NCI-H82 treated with DMSO at 0.1 percent for 48 hours (cell line): ENCODE measurements at regions not wholly inside any gene's neighbourhood (a gene's known extent, or its start where the extent isn't known, plus 50 kb on each side); places are given as distances from the start of the nearest gene placed in this dataset.
"Not testable (repeated sequence)": the region's sequence is repeated elsewhere in the genome, so short reads cannot be mapped to it uniquely, and the experiment has no call there.

Source experiments
- DNase-seq: peaks from one replicate; lab custom pipeline; 2025; ENCODE audit not compliant: unreplicated experiment; lab: John Stamatoyannopoulos, UW

DNA sequence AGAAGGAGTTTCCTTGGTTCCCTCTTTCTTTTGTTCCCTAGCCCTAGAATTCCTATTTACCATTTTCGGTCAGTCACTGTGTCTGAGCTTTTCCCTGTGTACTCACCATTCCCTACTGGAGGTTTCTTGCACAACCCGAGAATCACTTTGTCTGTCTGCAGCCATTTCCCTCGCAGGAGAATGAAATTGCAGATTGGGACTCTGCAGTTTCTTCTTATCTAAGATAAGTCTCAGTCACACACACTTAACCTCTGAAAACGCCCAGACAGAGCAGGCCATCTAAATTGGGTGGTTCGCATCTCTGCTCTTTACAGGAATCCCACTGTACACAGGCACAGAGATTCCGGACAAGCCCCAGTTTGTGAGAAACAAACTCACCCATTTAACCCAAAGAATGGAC lies 58.6 kb upstream of the CNTNAP2 start:
- DNase-seq: no peak

DNA sequence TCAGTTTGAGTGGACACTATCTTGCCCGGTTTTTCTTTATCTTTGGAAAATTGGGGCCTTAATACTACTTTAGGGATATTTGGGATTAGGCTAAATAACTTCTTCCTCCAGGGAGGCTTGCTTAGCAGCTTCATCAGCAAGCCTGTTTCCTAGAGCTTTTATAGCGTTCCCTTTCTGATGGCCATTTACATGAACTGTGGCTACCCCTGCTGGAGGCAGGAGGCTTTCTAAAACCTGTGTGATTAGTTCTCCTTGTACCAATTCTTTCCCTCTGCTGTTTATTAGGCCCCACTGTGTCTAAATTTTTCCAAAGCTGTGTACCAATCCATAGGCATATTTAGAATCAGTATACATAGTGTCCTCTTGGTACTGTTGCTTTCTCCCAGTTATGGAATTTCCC lies 61.7 kb upstream of the CNTNAP2 start:
- DNase-seq: no peak

DNA sequence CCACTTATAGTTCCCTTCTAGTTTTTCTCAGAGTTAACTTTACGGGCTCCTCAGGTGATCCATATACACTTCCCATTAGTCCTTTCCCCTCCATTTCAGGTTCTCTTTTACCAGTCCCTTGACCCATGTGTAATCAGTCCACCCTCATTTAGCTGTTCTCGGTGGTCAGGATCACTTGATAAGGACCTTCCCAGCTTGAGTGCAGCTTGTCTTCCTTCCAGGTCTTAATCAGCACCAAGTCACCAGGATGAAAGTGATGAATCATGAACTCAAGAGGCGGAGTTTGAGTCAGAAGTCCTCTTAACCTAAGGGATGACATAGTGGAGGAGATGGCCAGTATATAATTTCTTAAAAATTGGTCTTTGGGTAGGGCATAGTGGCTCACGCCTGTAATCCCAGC lies 63.1 kb upstream of the CNTNAP2 start:
- DNase-seq: no peak

DNA sequence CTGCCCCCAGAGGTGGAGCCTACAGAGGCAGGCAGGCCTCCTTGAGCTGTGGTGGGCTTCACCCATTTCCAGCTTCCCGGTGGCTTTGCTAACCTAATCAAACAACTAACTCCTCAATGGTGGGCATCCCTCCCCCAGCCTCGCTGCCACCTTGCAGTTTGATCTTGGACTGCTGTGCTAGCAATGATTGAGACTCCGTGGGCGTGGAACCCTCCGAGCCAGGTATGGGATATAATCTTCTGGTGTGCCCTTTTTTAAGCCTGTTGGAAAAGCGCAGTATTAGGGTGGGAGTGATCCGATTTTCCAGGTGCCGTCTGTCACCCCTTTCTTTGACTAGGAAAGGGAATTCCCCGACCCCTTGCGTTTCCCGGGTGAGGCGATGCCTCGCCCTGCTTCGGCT lies 73.3 kb upstream of the CNTNAP2 start:
- not testable (repeated sequence) for DNase-seq

DNA sequence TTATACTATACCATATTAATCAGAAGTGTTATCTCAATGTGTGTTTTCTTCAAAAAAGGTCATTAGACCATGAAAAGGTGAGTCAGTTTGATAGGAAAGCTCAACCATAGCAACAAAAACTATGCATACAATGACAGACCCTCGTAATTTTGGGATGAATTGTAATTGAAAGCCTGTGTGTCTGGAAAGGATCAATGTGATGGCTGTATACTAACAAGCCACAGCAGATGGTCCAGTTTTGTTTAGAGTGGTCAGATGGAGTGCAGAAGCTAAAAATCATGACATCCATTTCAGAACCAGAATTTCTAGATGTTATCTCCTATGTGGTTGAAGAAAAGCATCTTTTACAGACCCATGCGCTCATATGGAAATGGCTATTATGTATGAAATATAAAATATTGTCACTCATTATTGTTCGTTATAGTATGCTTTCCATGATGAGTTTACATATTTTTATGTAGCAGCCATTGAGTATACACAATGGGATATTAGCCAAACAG lies 88.3 kb upstream of the CNTNAP2 start:
- DNase-seq: no peak

DNA sequence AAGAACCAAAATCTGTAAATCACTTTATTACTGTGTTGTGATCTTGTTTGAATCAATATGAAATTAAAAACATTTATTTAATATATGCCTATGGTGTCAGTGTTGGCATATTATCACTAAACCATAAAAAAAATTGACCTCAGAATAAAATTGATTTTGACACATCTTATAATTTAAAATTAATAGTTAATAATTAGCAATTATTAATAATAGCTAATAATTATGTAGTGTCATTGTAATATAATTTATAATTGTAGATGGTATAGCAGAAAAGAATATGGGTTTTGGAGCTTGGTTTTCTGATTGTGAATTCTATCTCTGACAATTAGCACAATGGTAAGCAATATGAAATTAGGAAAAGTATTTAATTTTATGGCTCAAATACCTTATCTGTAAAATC lies 89.4 kb upstream of the CNTNAP2 start:
- DNase-seq: no peak

DNA sequence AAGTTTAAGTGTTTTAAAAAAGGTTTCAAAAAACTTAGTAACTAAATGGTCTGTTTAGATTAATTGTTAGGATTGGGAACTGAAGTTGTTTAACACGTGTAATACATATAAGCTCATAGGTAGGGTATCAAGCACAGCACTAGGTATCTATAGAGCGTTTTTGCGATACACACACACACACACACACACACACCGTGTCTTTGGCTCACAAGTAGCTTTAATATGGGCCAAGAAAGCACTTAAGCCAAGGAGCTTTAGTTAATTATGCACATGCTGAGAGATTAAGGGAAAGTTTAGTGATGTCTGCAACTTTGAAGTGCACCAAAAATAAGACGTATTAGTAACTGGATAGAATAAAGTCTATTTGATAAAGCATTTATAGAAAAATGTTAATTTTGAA lies 93.8 kb upstream of the CNTNAP2 start:
- peak; percentile 6 for DNase-seq

DNA sequence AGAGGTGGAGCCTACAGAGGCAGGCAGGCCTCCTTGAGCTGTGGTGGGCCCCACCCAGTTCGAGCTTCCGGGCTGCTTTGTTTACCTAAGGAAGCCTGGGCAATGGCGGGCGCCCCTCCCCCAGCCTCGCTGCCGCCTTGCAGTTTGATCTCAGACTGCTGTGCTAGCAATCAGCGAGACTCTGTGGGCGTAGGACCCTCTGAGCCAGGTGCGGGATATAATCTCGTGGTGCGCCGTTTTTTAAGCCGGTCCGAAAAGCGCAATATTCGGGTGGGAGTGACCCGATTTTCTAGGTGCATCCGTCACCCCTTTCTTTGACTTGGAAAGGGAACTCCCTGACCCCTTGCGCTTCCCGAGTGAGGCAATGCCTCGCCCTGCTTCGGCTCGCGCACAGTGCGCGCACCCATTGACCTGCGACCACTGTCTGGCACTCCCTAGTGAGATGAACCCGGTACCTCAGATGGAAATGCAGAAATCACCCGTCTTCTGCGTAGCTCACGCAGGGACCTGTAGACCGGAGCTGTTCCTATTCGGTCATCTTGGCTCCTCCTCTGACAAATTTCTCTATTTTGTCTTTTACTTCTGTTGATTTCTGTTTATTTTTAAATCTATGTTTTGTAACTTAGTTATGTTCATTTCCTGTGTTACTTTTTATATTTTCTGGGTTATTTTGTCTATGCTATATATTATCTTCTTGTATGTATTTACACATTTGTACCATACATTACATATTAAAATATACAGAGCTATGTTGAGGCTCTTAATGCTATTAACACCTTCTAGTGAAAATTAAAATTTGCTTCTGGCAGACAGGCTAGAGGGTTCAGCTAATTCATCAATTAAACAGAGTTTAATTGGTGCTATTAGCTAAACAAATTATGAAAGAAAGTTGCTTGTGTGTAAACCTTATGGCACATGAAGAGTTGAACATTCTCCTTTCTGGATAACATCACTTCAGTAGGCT lies 97.3 kb upstream of the CNTNAP2 start:
- not testable (repeated sequence) for DNase-seq

DNA sequence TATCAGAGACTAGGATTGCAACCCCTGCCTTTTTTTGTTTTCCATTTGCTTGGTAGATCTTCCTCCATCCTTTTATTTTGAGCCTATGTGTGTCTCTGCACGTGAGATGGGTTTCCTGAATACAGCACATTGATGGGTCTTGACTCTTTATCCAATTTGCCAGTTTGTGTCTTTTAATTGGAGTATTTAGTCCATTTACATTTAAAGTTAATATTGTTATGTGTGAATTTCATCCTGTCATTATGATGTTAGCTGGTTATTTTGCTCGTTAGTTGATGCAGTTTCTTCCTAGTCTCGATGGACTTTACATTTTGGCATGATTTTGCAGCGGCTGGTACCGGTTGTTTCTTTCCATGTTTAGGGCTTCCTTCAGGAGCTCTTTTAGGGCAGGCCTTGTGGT lies 99.2 kb upstream of the CNTNAP2 start:
- DNase-seq: not testable (repeated sequence)

DNA sequence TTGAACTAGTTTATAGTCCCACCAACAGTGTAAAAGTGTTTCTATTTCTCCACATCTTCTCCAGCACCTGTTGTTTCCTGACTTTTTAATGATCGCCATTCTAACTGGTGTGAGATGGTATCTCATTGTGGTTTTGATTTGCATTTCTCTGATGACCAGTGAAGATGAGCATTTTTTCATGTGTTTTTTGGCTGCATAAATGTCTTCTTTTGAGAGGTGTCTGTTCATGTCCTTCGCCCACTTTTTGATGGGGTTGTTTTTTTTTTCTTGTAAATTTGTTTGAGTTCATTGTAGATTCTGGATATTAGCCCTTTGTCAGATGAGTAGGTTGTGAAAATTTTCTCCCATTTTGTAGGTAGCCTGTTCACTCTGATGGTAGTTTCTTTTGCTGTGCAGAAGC lies 102.4 kb upstream of the CNTNAP2 start:
- DNase-seq: not testable (repeated sequence)

DNA sequence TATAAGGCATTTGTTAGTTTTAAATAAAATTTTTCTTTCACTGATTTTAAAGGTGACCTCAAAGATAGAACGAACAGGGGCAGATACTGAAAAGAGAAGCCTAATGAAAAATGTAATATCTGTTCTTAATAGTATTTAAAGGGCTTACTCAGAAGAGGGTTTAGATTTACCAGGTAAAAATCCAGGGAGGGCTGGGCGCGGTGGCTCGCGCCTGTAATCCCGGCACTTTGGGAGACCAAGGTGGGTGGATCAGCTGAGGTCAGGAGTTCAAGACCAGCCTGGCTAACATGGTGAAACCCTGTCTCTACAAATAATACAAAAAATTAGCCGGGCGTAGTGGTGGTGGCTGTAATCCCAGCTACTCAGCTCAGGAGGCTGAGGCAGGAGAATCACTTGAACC lies 108.3 kb upstream of the CNTNAP2 start:
- DNase-seq: no peak

DNA sequence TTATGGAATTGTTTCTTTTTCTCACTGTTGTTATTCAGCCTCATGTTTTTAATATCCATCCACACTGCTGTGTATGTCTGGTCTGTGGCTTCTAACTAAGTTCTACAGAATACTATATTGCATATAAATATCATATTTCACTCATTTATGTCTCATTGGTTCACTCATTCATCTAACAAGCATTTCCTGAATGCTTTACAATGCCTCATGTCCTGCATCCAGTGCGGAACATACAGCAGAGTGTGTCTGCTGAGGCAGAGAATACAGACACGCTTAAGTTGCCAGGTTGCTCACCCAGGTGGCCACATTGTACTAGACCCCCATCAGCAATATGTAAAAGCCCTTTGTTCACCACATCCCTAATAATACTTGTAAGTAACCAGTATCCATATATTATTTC lies 111.8 kb upstream of the CNTNAP2 start:
- no peak for DNase-seq

DNA sequence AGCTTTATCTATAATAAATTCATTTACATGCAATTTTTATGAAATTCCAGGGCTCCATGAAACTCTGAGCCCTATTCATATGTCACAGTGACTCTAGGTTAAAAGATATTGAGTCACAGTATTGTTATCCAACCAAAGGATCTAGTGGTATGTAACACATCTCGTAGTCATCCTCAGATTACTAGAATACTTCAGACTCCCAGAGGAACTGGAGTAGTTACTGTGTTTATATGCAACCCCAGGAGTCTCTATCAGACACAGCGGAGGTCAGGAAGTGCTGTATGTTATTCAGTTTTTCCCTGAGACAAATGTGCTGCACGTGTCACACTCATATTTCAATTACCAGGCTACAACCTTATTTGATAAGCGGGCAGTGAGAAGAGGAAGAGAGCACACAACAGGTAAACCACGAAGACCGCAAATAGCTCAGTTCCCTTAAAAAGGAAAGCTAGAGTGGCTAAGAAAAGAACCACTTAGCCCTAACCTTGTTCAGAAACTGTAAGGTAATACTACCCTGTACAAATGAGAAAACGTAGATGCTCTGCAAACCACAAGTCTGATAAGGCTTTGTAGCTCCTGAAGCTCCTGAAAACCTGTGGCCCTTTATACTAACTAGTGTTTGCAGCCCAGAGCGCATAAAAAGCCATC lies 114.0 kb upstream of the CNTNAP2 start:
- DNase-seq: no peak

DNA sequence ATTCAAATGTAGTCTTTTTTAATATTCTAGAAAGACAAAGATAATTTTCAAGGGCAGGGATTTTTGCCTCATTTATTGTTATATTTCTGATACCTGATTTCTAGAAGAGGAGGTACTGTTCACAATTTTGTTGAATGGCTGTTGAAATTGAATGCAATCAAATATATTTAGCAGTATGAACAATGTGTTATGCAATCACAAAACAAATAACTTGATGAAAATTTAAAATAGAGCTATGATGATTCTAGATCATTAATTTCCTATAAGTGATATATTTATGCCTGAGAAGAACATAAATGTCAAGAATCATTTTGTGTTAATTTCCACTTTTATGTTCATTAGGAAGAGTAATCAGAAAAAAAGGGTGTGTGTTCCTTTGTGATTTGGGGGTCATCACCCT lies 114.6 kb upstream of the CNTNAP2 start:
- no peak for DNase-seq

DNA sequence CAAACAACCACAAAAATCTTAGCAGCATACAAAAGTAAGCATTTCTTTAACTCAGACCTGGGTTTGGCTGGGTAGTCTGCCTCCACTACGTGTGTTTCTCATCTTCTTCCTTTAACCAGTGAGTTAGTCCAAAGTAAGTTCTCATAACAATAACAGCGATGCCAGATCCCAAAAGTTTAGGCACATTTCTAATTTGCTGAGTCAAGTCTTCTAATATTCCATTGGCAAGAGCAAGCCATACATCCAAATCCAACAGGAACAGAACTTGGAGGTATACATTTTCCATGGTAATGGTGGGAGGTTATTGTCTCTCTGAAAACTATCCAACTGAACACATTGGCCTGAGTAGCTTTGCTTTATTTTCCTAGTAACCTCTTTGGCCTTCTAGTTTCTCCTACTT lies 115.7 kb upstream of the CNTNAP2 start:
- DNase-seq: no peak

DNA sequence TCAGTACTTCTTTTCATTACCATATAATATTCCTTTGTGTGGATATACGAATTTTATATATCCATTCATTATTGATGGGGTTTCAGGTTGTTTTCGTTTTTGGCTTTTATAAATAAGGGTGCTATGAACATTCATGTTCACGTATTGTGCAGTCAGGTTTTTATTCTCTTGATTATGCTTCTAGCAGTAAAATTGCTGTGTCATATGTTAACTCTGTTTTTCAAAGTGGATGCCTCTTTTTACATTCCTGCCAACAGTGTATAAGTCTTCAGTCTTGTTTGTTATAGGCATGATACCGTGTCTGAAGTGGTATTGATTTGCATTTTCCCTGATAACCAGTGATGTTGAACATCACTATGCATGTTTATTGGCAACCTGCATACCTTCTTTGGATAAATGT lies 127.1 kb upstream of the CNTNAP2 start:
- DNase-seq: no peak

DNA sequence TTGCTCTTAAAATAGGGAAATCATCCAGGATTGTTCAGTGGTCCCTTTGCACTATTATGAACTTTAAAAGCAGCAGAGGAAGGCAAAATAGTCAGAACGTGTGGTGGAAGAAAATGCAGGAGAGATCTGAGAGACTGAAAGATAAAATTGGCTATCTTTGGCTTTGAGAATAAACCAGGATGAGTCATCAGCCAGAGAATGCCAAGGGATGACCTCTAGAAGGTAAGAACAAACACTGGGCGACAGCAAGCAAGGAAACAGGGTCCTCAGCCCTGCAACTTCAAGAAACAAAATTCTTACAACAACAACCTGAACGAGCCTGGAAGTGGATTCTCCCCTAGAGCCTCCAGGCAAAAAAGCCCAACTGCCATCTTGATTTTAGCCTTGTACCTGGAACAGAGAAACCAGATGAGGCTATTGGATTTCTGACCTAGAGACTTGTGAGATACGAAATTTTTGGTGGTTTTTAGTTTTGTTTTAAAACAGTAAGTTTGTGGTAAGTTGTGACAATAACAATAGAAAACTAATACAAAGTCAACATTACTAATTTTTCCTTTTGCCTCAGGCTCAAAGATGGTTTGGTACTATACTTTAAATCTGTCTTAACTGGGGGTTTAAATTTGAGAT lies 130.2 kb upstream of the CNTNAP2 start:
- no peak for DNase-seq

DNA sequence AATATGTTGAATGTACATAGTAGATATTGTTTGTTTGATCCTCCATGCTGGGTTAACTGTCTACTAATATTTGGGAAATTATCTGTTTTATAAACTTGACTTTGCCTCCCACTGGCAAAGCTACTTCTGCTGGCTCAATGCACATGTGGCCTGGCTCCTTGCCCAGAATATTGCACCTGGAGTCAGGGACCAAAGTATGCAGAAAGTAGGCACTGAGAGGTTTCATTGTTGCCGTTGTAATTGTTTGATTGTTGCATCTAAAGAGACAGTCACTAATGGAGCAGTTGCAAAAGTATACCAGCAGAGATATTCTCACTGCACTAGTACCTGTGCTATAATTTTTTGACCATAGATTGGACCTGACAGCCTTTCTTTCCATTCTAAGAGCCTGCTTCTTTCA lies 137.8 kb upstream of the CNTNAP2 start:
- no peak for DNase-seq

DNA sequence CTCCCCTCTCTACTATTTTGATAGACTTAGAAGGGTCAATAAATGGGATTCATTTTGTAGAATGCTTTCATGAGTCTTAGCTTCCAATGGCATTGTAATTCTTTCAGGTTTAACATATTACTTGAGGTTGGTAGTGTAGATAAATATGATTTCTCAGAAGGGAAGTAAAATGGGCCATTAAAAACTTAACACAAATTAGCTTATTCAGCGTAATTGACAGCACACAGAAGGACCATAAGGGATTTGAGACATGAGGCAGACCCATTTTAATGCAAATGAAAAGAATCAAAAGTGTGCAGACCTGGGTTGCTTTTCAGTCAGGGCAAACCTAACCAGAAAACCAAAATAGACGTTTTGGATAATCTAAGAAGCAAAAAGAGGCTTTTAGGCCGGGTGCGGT lies 156.6 kb upstream of the CNTNAP2 start:
- DNase-seq: no peak

DNA sequence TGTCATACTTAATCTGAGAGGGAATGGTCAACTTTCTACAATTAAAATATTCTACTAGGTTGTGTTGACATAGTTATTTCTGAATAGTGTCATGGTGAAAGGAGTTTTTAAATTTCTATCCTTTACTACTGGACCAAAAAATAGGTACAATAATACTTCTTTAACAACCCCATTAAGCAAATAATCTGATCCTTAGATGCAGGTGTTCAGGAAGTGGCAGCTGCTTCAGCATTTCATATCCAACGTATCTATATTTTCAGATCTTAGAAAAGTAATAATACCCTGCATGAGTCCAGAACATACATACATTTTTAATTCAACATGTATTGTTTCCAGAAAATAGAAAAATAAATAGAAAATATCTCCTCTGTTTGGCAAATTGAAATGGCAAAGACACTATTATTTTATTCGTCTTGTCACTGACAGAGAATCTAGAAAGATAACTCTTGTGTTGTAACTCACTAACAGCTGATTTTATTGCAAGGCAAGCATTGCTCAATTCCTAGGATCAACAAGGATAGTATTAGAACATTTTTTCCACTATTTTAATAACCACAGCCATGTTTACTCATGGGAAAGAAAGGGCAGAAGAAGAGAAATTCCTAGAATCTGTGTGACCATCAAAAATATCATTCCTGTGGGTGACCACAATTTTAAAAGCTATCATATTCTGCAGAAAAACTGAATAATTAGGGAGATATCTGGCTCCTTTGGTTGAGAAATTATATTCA lies 159.3 kb upstream of the CNTNAP2 start:
- no peak for DNase-seq

DNA sequence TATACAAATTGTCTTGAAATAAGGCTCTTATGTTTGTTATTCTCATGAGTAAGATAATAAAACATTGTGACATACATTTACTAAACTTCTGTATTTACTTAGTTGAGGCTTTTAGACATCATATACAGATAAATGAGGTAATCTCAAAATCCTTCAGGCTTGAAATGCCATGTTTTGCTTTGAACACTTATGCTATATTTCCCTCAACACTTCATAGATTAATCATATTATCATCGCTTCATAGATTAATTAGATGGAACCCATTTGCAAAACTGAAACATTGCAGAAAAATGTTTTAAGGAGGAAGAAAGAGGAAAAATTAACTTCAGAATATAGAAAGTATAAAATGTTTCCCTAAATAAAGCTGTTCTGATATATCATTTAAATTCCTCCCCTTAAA lies 165.0 kb upstream of the CNTNAP2 start:
- DNase-seq: no peak
